IPS-NIHi7 (cell line): ENCODE measurements at regions not wholly inside any gene's neighbourhood (a gene's known extent, or its start where the extent isn't known, plus 50 kb on each side); places are given as distances from the start of the nearest gene placed in this dataset.
"Not testable (repeated sequence)": the region's sequence is repeated elsewhere in the genome, so short reads cannot be mapped to it uniquely, and the experiment has no call there.

Experiments
- DNase-seq: peaks from one replicate; pipeline ENCODE4 v3.0.0; 2012; ENCODE audit warnings: mixed read lengths; ENCODE audit errors: extremely low spot score

GRCh38 chr3:31100519-31100918, 206.1 kb upstream of the GADL1 start:
- DNase-seq: no peak

DNA sequence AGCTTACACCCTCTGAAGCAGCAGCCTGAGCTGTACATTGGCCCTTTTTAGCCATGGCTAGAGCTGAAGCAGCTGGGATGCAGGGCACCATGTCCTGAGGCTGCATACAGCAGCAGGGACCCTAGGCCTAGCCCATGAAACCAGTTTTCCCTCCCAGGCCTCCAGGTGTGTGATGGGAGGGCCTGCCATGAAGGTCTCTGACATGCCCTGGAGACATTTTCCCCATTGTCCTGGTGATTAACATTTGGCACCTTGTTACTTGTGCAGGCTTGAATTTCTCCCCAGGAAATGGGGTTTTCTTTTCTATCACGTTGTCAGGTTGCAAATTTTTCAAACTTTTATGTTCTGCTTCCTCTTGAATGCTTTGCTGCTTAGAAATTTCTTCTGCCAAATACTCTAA, 206.8 kb upstream of the GADL1 start:
- DNase-seq: not testable (repeated sequence)

- DNase-seq: no peak
Observed at GRCh38 chr3:31102196-31102879, 207.9 kb upstream of the GADL1 start.

DNA sequence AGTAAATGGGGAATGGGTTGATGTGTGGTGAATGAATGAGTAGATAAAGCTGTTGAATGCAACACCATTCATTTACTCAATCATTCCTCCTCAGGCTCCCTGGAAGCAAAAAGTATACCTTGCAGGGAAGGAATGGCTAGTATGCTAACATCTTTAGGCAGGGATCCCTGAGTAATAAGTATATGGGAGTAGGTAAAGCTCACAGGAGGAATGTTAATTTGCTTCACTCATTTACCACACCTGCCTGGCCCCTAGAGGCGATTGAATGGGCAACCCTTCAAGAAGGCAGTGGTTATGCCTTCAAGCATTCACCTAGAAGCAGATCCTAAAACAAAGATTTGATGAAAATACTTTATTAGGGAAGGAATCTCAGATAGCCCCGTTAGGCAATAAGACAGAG, 208.7 kb upstream of the GADL1 start:
- DNase-seq: no peak

DNA sequence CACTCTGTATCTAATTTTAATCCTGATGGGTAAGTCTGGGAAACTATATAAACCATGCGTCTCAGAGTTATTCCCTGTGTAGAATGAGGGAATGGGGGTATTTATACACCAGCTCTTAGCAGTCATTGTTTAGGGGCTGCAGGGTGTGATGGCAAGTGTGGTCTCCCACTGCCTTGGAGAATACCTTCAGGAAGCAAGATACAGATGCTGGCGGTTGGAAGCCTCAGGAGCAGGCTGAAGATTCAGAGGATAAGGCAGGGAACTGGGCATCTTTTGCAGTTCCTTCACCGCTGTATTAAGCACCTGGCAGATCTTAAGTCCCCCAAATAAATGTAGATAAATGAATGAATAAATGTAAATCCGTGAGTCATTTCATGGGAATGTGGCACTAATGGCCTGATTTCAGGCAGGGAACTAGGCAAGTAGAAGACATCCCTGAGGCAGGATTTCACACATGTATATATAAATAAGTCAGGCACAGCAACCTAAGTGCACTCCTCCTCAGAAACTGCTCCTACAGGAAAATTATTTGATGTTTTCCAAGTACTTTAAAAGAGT, 209.2 kb upstream of the GADL1 start:
- DNase-seq: no peak

DNA sequence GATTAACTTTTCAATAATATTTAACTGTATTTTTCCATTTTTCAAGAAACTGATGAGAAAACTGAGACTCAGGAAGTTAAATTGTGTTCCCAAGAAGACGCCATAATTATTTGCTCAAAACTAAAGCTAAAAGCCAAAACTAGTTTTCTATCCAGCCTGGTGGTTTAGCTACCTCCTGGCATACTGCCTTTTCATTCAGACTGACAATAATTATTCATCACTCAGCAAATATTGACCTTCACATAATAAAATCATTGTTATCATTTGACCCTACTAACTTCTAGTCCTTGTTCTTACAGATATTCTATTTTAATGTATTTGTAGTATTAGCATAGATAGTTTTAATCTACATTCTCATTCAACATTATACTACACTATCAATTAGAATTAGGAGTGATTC, 210.6 kb upstream of the GADL1 start:
- DNase-seq: no peak

GRCh38 chr3:31105438-31106077, 211.1 kb upstream of the GADL1 start:
- DNase-seq: no peak

GRCh38 chr3:31106204-31106603, 211.7 kb upstream of the GADL1 start:
- no peak for DNase-seq

- no peak for DNase-seq
Observed at GRCh38 chr3:31106912-31107311, 212.5 kb upstream of the GADL1 start.

- DNase-seq: no peak
Observed at GRCh38 chr3:31114929-31115283, 220.4 kb upstream of the GADL1 start.

- DNase-seq: not testable (repeated sequence)
Observed at GRCh38 chr3:31115531-31115930, 221.1 kb upstream of the GADL1 start.

GRCh38 chr3:31116651-31117050, 222.2 kb upstream of the GADL1 start:
- DNase-seq: no peak

GRCh38 chr3:31117854-31118253, 223.4 kb upstream of the GADL1 start:
- DNase-seq: no peak

- DNase-seq: no peak
Observed at GRCh38 chr3:31124373-31124772, 229.9 kb upstream of the GADL1 start.

- DNase-seq: no peak
Observed at GRCh38 chr3:31125413-31126020, 231.1 kb upstream of the GADL1 start.

GRCh38 chr3:31129241-31129640, 234.8 kb upstream of the GADL1 start:
- no peak for DNase-seq

DNA sequence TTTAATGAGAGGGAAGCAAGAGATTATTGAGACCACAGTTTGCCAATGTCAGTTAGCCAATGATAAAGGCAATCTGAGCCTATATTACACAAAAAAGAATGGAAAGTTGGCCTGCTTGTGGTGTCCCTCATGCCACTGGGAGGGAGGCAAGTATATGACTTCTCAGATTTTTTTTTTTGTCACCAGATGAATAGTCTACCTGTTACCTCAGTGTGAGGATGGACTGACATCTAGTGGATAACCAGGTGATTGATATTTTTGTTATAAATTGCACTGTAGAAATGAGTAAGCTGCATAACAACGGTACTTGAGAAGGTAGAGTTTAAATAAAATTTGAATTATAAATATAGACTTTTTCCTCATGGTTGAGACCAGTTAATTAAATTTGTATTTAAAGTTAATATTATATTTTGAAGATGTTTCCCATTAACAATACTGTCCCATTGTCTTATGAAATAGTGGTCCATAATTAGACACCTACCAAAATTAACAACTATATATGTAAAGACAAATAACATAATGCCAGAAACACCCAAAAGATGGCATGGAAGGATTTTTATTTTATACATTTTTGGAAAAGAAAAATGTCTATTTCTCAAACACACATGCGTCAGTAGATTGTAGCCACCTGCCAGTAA, 237.8 kb upstream of the GADL1 start:
- DNase-seq: peak; percentile 39

GRCh38 chr3:31133541-31133940, 239.1 kb upstream of the GADL1 start:
- DNase-seq: no peak

GRCh38 chr3:31135546-31135945, 241.1 kb upstream of the GADL1 start:
- DNase-seq: no peak

GRCh38 chr3:31137718-31138465, 243.4 kb upstream of the GADL1 start:
- DNase-seq: no peak

DNA sequence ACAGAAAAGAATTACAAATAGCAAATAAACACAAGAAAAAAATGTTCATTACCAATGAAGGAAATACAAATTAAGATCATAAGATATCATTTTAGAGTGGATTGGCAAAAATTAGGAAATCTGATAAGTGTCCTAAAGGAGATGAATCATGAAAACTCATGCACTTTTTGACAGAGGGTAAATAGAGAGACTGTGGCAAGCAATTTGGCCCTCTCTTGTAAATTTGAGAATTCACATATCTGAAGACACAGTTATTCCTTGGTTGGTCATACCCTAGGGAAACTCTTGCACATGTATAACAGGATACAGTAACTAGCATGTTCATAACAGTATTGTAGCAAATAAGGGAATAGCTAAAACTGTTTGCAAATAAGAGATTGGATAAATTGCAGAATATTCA, 246.0 kb upstream of the GADL1 start:
- no peak for DNase-seq

DNA sequence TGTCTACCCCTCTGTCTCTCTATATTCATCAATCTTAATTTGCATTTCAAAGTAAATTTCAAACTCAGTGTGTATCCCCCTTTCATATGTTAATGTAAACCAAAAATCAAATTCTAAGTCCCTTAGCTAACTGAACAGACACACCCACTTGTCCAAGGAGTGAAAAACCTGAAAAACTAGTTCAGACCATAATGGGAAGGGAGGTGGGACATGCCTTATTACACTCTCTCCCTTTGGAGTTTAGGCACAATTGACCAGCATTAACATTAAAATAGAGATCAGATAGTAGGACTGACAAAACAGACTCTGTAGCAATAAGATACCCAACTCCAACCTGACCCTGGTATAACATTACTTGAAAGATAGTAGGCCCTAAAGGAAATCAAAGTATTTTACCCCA, 247.7 kb upstream of the GADL1 start:
- DNase-seq: no peak
